PC-9 (cell line): ENCODE measurements at regions not wholly inside any gene's neighbourhood (a gene's known extent, or its start where the extent isn't known, plus 50 kb on each side); places are given as distances from the start of the nearest gene placed in this dataset.

Experiments
- BruUV-seq: library from RNA; stranded (reverse); fragments of 400-500 nt; replicated peaks from 2 replicates; lab custom pipeline; 2021; lab: Mats Ljungman, UMichigan
- CTCF ChIA-PET: fragments of 300-600 bp; sonication (Branson Sonifier 250); formaldehyde crosslinking; loops from one replicate; lab custom pipeline; 2022; ENCODE audit warnings: antibody characterized with exemption; lab: Charles Lee
- POLR2A ChIA-PET: fragments of 300-600 bp; sonication (Branson Sonifier 250); formaldehyde crosslinking; loops from one replicate; lab custom pipeline; 2022; ENCODE audit warnings: antibody characterized with exemption; ENCODE audit not compliant: unreplicated experiment; lab: Charles Lee
- DNase-seq, 2 experiments: peaks; one replicate each; pipeline versions ENCODE4 v3.0.0 to v3.0.0-alpha.2; 2015 to 2022; ENCODE audit warnings: mixed read lengths in 1 of 2
- H2AFZ ChIP-seq: fragments of 200-600 bp; sonication (generic); 2 replicates; pipeline ENCODE4 v1.8.1; 2017; ENCODE audit warnings: antibody characterized with exemption
- H3F3A ChIP-seq: fragments of 200-600 bp; sonication (generic); 2 replicates; pipeline ENCODE4 v1.8.1; 2017; ENCODE audit warnings: antibody characterized with exemption, mild to moderate bottlenecking, low read depth; ENCODE audit not compliant: insufficient read depth
- H3K27ac ChIP-seq: fragments of 200-600 bp; sonication (generic); 2 replicates; pipeline ENCODE4 v1.6.1; 2016; ENCODE audit warnings: mixed run types
- H3K27me3 ChIP-seq: fragments of 200-600 bp; sonication (generic); 2 replicates; pipeline ENCODE4 v1.6.1; 2016; ENCODE audit warnings: low read depth, mixed run types; ENCODE audit not compliant: insufficient read depth
- H3K36me3 ChIP-seq: fragments of 200-600 bp; sonication (generic); 2 replicates; pipeline ENCODE4 v1.6.1; 2016; ENCODE audit warnings: low read depth, mixed run types
- H3K4me1 ChIP-seq: fragments of 200-600 bp; sonication (generic); replicated peaks from 2 replicates; pipeline ENCODE4 v1.6.1; 2016; ENCODE audit warnings: mixed run types; ENCODE audit not compliant: insufficient read depth
- H3K4me2 ChIP-seq: fragments of 200-600 bp; sonication (generic); 2 replicates; pipeline ENCODE4 v1.6.1; 2017; ENCODE audit warnings: mixed run types
- H3K4me3 ChIP-seq: fragments of 200-600 bp; sonication (generic); 2 replicates; pipeline ENCODE4 v1.6.1; 2016; ENCODE audit warnings: mixed run types
- H3K79me2 ChIP-seq: fragments of 200-600 bp; sonication (generic); 2 replicates; pipeline ENCODE4 v1.6.1; 2017; ENCODE audit warnings: low read depth, mixed run types
- H3K9me2 ChIP-seq: fragments of 200-600 bp; sonication (generic); 2 replicates; pipeline ENCODE4 v1.8.1; 2017; ENCODE audit warnings: mild to moderate bottlenecking; ENCODE audit not compliant: insufficient read depth
- H3K9me3 ChIP-seq: fragments of 200-600 bp; sonication (generic); 2 replicates; pipeline ENCODE4 v1.8.1; 2016; ENCODE audit warnings: low read depth; ENCODE audit not compliant: insufficient read depth
- H4K20me1 ChIP-seq: fragments of 200-600 bp; sonication (generic); 2 replicates; pipeline ENCODE4 v1.8.1; 2017; ENCODE audit not compliant: insufficient read depth
- CTCF ChIP-seq: fragments of 200-600 bp; sonication (generic); conservative IDR thresholded peaks from 2 replicates; pipeline ENCODE4 v1.6.1; 2017; ENCODE audit warnings: mixed run types, antibody characterized with exemption, mild to moderate bottlenecking, moderate library complexity
- EZH2 ChIP-seq: fragments of 200-600 bp; sonication (generic); IDR thresholded peaks from 2 replicates; pipeline ENCODE4 v1.8.0; 2017; ENCODE audit warnings: antibody characterized with exemption, low read depth
- intact Hi-C: fragments of 100-400 bp; cut with micrococcal nuclease; formaldehyde crosslinking; loops from one replicate; pipeline ENCODE4 v1.10.0; 2022; ENCODE audit not compliant: unreplicated experiment

GRCh38 chrX:66902081-66902480 is 263.2 kb upstream of the EDA2R start:
- no peaks in the 10 kb centered on the region for H4K20me1 ChIP-seq
- no peak for TF ChIP-seq EZH2
- TF ChIP-seq CTCF = no peak
- no peak for DNase-seq
- no peaks in the 10 kb centered on the region for H3F3A ChIP-seq
- H3K4me1 ChIP-seq = no peaks in the 10 kb centered on the region
- H3K27me3 ChIP-seq = no peaks in the 10 kb centered on the region
- ChIA-PET CTCF (no interaction called here), POLR2A (no interaction called here)
- H3K9me2 ChIP-seq = no peaks in the 10 kb centered on the region
- H2AFZ ChIP-seq = no peak overlapping the region
- H3K9me3 ChIP-seq = no peaks in the 10 kb centered on the region
- H3K27ac ChIP-seq = no peak overlapping the region
- H3K79me2 ChIP-seq = no peaks in the 10 kb centered on the region
- H3K36me3 ChIP-seq = no peaks in the 10 kb centered on the region
- no peak overlapping the region for H3K4me2 ChIP-seq
- intact Hi-C loops = no loop called here
- BruUV-seq = no TSS peak
- no peak overlapping the region for H3K4me3 ChIP-seq

GRCh38 chrX:66900886-66901285 is 262.0 kb upstream of the EDA2R start:
- Histone ChIP-seq H3K4me3 (no peak overlapping the region), H3K4me2 (no peak overlapping the region), H3K79me2 (no peaks in the 10 kb centered on the region), H3K9me2 (no peaks in the 10 kb centered on the region), H3K36me3 (no peaks in the 10 kb centered on the region), H3K27me3 (no peaks in the 10 kb centered on the region), H3K4me1 (no peaks in the 10 kb centered on the region), H3K27ac (no peak overlapping the region), H3K9me3 (no peaks in the 10 kb centered on the region), H2AFZ (no peak overlapping the region), H3F3A (no peaks in the 10 kb centered on the region), H4K20me1 (no peaks in the 10 kb centered on the region)
- DNase-seq = no peak
- TF ChIP-seq CTCF (no peak), EZH2 (no peak)
- intact Hi-C loops = no loop called here
- ChIA-PET POLR2A (no interaction called here), CTCF (no interaction called here)
- BruUV-seq = no TSS peak

- Histone ChIP-seq H3K36me3 (no peaks in the 10 kb centered on the region), H3F3A (no peaks in the 10 kb centered on the region), H2AFZ (no peak overlapping the region), H4K20me1 (no peaks in the 10 kb centered on the region), H3K4me2 (no peak overlapping the region), H3K27ac (no peak overlapping the region), H3K27me3 (no peaks in the 10 kb centered on the region), H3K9me2 (no peaks in the 10 kb centered on the region), H3K4me1 (no peaks in the 10 kb centered on the region), H3K4me3 (no peak overlapping the region), H3K79me2 (no peaks in the 10 kb centered on the region), H3K9me3 (no peaks in the 10 kb centered on the region)
- DNase-seq = no peak
- POLR2A ChIA-PET = no interaction called here
- TF ChIP-seq EZH2 (no peak), CTCF (no peak)
- intact Hi-C loops = no loop called here
- no TSS peak for BruUV-seq
- CTCF ChIA-PET = no interaction called here
Observed at GRCh38 chrX:66892004-66892403, 253.1 kb upstream of the EDA2R start.
